Lower lobe of right lung (tissue), 2 donors: ENCODE measurements at regions not wholly inside any gene's neighbourhood (a gene's known extent, or its start where the extent isn't known, plus 50 kb on each side); places are given as distances from the start of the nearest gene placed in this dataset.

Experiments used
- ATAC-seq, 2 donors: fragments of 200-7000 bp; cut with Tn5 transposase; one replicate each; pipeline ENCODE4 v1.9.1; 2020 to 2022; ENCODE audit warnings: mild to moderate bottlenecking in 2 of 2, moderate library complexity in 2 of 2
- DNase-seq: peaks from one replicate; pipeline ENCODE4 v3.0.0-alpha.2; 2020
- H3K27ac ChIP-seq: fragments of 200-600 bp; one replicate; pipeline ENCODE4 v1.8.0; 2022
- H3K27me3 ChIP-seq: fragments of 200-600 bp; one replicate; pipeline ENCODE4 v1.8.0; 2022; ENCODE audit warnings: low read depth
- H3K36me3 ChIP-seq: fragments of 200-600 bp; one replicate; pipeline ENCODE4 v1.8.0; 2022; ENCODE audit warnings: mild to moderate bottlenecking
- H3K4me1 ChIP-seq: fragments of 200-600 bp; one replicate; pipeline ENCODE4 v1.8.0; 2022
- H3K4me3 ChIP-seq: fragments of 200-600 bp; one replicate; pipeline ENCODE4 v1.8.0; 2022; ENCODE audit warnings: mild to moderate bottlenecking
- H3K9me3 ChIP-seq: fragments of 200-600 bp; one replicate; pipeline ENCODE4 v1.8.0; 2022
- intact Hi-C: fragments of 100-400 bp; cut with DNase I; formaldehyde crosslinking; loops from one replicate; pipeline ENCODE4 v1.11.0; 2022
- TF ChIP-seq, protein P1 (sequence below): fragments of 200-600 bp; IDR thresholded peaks from one replicate; pipeline ENCODE4 v1.8.0; 2022; ENCODE audit warnings: antibody characterized with exemption, mild to moderate bottlenecking
- donor health status: DM: no; HTN: yes; CAD: no; lungs with severe emphysema.

DNA sequence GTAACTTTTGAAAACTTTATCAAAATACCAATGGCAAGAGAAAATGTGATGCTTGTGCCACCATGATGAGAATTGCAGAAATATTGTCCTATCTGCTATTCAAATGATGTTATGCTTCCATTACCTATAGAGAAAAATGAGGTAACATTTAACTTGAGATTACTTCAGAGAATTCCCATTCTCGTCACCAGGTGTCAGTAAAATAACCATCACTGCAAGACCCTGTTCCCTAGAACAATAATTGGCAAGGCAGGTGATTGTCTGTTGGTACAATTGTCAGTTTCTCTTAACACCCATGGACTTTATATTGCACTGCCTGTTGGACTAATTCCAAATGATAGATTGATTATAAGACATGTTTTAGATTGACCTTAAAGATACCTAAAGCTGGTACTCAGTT, 179.9 kb downstream of the GABRG1 start:
- intact Hi-C loops = no loop called here
- ATAC-seq (no peak), DNase-seq (no peak)
- no peaks in the 10 kb centered on the region for H3K4me1 ChIP-seq
- no peaks in the 10 kb centered on the region for H3K9me3 ChIP-seq
- H3K4me3 ChIP-seq = no peak overlapping the region
- no peaks in the 10 kb centered on the region for H3K27me3 ChIP-seq
- no peak overlapping the region for H3K27ac ChIP-seq
- TF ChIP-seq, protein P1, sequence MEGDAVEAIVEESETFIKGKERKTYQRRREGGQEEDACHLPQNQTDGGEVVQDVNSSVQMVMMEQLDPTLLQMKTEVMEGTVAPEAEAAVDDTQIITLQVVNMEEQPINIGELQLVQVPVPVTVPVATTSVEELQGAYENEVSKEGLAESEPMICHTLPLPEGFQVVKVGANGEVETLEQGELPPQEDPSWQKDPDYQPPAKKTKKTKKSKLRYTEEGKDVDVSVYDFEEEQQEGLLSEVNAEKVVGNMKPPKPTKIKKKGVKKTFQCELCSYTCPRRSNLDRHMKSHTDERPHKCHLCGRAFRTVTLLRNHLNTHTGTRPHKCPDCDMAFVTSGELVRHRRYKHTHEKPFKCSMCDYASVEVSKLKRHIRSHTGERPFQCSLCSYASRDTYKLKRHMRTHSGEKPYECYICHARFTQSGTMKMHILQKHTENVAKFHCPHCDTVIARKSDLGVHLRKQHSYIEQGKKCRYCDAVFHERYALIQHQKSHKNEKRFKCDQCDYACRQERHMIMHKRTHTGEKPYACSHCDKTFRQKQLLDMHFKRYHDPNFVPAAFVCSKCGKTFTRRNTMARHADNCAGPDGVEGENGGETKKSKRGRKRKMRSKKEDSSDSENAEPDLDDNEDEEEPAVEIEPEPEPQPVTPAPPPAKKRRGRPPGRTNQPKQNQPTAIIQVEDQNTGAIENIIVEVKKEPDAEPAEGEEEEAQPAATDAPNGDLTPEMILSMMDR = no peak
- H3K36me3 ChIP-seq = no peaks in the 10 kb centered on the region

GRCh38 chr4:45939056-45939455, 184.8 kb downstream of the GABRG1 start:
- TF ChIP-seq, protein P1 = no peak
- Histone ChIP-seq H3K36me3 (no peaks in the 10 kb centered on the region), H3K9me3 (no peaks in the 10 kb centered on the region), H3K27ac (no peak overlapping the region), H3K27me3 (no peaks in the 10 kb centered on the region), H3K4me1 (no peaks in the 10 kb centered on the region), H3K4me3 (no peak overlapping the region)
- intact Hi-C loops = no loop called here
- ATAC-seq (no peak), DNase-seq (no peak)

GRCh38 chr4:45931154-45931553, 192.7 kb downstream of the GABRG1 start:
- H3K36me3 ChIP-seq = no peaks in the 10 kb centered on the region
- ATAC-seq = no peak
- H3K4me3 ChIP-seq = no peak overlapping the region
- TF ChIP-seq, protein P1 = no peak
- H3K27me3 ChIP-seq = no peaks in the 10 kb centered on the region
- no peaks in the 10 kb centered on the region for H3K4me1 ChIP-seq
- no peak for DNase-seq
- no peaks in the 10 kb centered on the region for H3K9me3 ChIP-seq
- intact Hi-C loops = no loop called here
- H3K27ac ChIP-seq = no peak overlapping the region

GRCh38 chr4:45927641-45928040, 196.2 kb downstream of the GABRG1 start:
- no peak overlapping the region for H3K4me3 ChIP-seq
- H3K27me3 ChIP-seq = no peaks in the 10 kb centered on the region
- intact Hi-C loops = no loop called here
- TF ChIP-seq, protein P1 = no peak
- H3K4me1 ChIP-seq = no peaks in the 10 kb centered on the region
- no peaks in the 10 kb centered on the region for H3K9me3 ChIP-seq
- H3K27ac ChIP-seq = no peak overlapping the region
- no peaks in the 10 kb centered on the region for H3K36me3 ChIP-seq
- no peak for ATAC-seq
- no peak for DNase-seq

- Histone ChIP-seq H3K4me3 (no peak overlapping the region), H3K27ac (no peak overlapping the region), H3K4me1 (no peaks in the 10 kb centered on the region), H3K9me3 (no peaks in the 10 kb centered on the region), H3K36me3 (no peaks in the 10 kb centered on the region), H3K27me3 (no peaks in the 10 kb centered on the region)
- intact Hi-C loops = no loop called here
- TF ChIP-seq, protein P1 = no peak
- ATAC-seq (no peak), DNase-seq (no peak)
Observed at GRCh38 chr4:45925809-45926208, 198.0 kb downstream of the GABRG1 start.

GRCh38 chr4:45920861-45921260, 203.0 kb downstream of the GABRG1 start:
- TF ChIP-seq, protein P1 = no peak
- Histone ChIP-seq H3K9me3 (no peaks in the 10 kb centered on the region), H3K27me3 (no peaks in the 10 kb centered on the region), H3K4me3 (no peak overlapping the region), H3K27ac (no peak overlapping the region), H3K36me3 (no peaks in the 10 kb centered on the region), H3K4me1 (no peaks in the 10 kb centered on the region)
- intact Hi-C loops = no loop called here
- no peak for ATAC-seq
- DNase-seq = no peak
